ENCODE measurements at regions not wholly inside any gene's neighbourhood (a gene's known extent, or its start where the extent isn't known, plus 50 kb on each side); places are given as distances from the start of the nearest gene placed in this dataset.

- Mint-ChIP-seq H3K9me3 (peaks cover 8% of the 10 kb centered on the region), H3K36me3 (no peaks in the 10 kb centered on the region), H3K27me3 (no peaks in the 10 kb centered on the region), H3K4me3 (no peak overlapping the region), H3K4me1 (no peaks in the 10 kb centered on the region), H3K27ac (no peak overlapping the region)
- DNase-seq (ENCODE audit: low spot score in 2 of 2): no peak
- ATAC-seq (ENCODE audit: low read depth): no peak
Measured at GRCh38 chr4:147430111-147430510, 50.8 kb upstream of the EDNRA start.

Data from memory B cell (primary cell).